ENCODE measurements at regions not wholly inside any gene's neighbourhood (a gene's known extent, or its start where the extent isn't known, plus 50 kb on each side); places are given as distances from the start of the nearest gene placed in this dataset.
A peak's percentile ranks its signal among the peaks of the same experiment; 100 is the strongest.

GRCh38 chr5:57102905-57103255, 71.0 kb upstream of the GPBP1 start:
- H3K4me3 ChIP-seq: no peak overlapping the region
- no peaks in the 10 kb centered on the region for H3K9me3 ChIP-seq
- no peak for DNase-seq
- TF ChIP-seq CTCF (IDR thresholded peaks at IDR 0.05): no peak
- no peak for TF ChIP-seq POLR2A (IDR thresholded peaks at IDR 0.05)
- H3K27ac ChIP-seq: no peak overlapping the region
- H3K36me3 ChIP-seq: no peaks in the 10 kb centered on the region
- H3K27me3 ChIP-seq: no peaks in the 10 kb centered on the region
- no peaks in the 10 kb centered on the region for H3K4me1 ChIP-seq

- Histone ChIP-seq H3K36me3 (no peaks in the 10 kb centered on the region), H3K27me3 (no peaks in the 10 kb centered on the region), H3K4me3 (no peak overlapping the region), H3K9me3 (no peaks in the 10 kb centered on the region), H3K27ac (no peak overlapping the region), H3K4me1 (no peaks in the 10 kb centered on the region)
- TF ChIP-seq CTCF (IDR thresholded peaks at IDR 0.05) (no peak), POLR2A (IDR thresholded peaks at IDR 0.05) (no peak)
- no peak for DNase-seq
These were observed 70.4 kb upstream of the GPBP1 start for GRCh38 chr5:57103317-57103907.

- DNase-seq: no peak
- no peaks in the 10 kb centered on the region for H3K27me3 ChIP-seq
- no peak overlapping the region for H3K4me3 ChIP-seq
- H3K4me1 ChIP-seq: no peaks in the 10 kb centered on the region
- no peaks in the 10 kb centered on the region for H3K36me3 ChIP-seq
- H3K9me3 ChIP-seq: no peaks in the 10 kb centered on the region
- no peak overlapping the region for H3K27ac ChIP-seq
- TF ChIP-seq CTCF (IDR thresholded peaks at IDR 0.05) (no peak), POLR2A (IDR thresholded peaks at IDR 0.05) (no peak)
These were observed 67.2 kb upstream of the GPBP1 start for GRCh38 chr5:57106661-57107060.

GRCh38 chr5:57111993-57112392, 61.9 kb upstream of the GPBP1 start:
- H3K4me3 ChIP-seq: no peak overlapping the region
- no peaks in the 10 kb centered on the region for H3K27me3 ChIP-seq
- no peaks in the 10 kb centered on the region for H3K36me3 ChIP-seq
- TF ChIP-seq CTCF (IDR thresholded peaks at IDR 0.05) (no peak), POLR2A (IDR thresholded peaks at IDR 0.05) (no peak)
- DNase-seq: peak in 1 of 3 donors; percentile 43
- no peaks in the 10 kb centered on the region for H3K9me3 ChIP-seq
- no peaks in the 10 kb centered on the region for H3K4me1 ChIP-seq
- H3K27ac ChIP-seq: no peak overlapping the region

GRCh38 chr5:57113481-57113880, 60.4 kb upstream of the GPBP1 start:
- Histone ChIP-seq H3K4me1 (no peaks in the 10 kb centered on the region), H3K27me3 (no peaks in the 10 kb centered on the region), H3K27ac (no peak overlapping the region), H3K36me3 (no peaks in the 10 kb centered on the region), H3K9me3 (no peaks in the 10 kb centered on the region), H3K4me3 (no peak overlapping the region)
- TF ChIP-seq CTCF (IDR thresholded peaks at IDR 0.05) (no peak), POLR2A (IDR thresholded peaks at IDR 0.05) (no peak)
- no peak for DNase-seq

- no peak for DNase-seq
These were observed 56.3 kb upstream of the GPBP1 start for GRCh38 chr5:57117596-57117995.

More at GRCh38 chr5:57117596-57117995, 56.3 kb upstream of the GPBP1 start:
- Histone ChIP-seq H3K9me3 (no peaks in the 10 kb centered on the region), H3K36me3 (no peaks in the 10 kb centered on the region), H3K27me3 (no peaks in the 10 kb centered on the region), H3K27ac (no peak overlapping the region), H3K4me3 (no peak overlapping the region), H3K4me1 (no peaks in the 10 kb centered on the region)
- no peak for TF ChIP-seq POLR2A (IDR thresholded peaks at IDR 0.05)

All from Peyer's patch (tissue), 4 donors.